NCI-H345 treated with DMSO at 0.1 percent for 48 hours (cell line): ENCODE measurements at regions not wholly inside any gene's neighbourhood (a gene's known extent, or its start where the extent isn't known, plus 50 kb on each side); places are given as distances from the start of the nearest gene placed in this dataset.
"Not testable (repeated sequence)": the region's sequence is repeated elsewhere in the genome, so short reads cannot be mapped to it uniquely, and the experiment has no call there.

Experiments used
- DNase-seq: peaks from one replicate; lab custom pipeline; 2025; ENCODE audit not compliant: unreplicated experiment; lab: John Stamatoyannopoulos, UW

DNA sequence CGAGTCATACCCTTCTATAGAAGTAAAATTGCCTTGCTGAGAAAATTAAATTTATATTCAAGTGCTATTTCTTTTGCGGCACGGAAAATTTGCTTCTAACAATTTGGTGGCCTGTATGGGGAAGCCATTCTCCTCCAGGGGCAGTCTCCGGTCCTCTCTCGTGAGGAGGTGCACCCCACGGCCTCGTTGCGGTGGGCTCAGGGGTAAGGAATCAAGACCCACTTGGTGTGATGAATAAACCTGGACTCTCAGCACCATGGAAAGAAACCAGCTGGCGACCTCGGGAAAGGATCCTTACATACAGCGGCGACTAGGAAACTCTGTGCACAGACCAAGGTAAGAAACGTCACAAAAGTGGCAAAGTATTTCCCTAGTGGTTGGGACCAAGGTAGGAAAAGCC is 252.9 kb downstream of the DPY19L2 start:
- no peak for DNase-seq

GRCh38 chr12:63410197-63410596 is 258.1 kb downstream of the DPY19L2 start:
- DNase-seq, result no peak

DNA sequence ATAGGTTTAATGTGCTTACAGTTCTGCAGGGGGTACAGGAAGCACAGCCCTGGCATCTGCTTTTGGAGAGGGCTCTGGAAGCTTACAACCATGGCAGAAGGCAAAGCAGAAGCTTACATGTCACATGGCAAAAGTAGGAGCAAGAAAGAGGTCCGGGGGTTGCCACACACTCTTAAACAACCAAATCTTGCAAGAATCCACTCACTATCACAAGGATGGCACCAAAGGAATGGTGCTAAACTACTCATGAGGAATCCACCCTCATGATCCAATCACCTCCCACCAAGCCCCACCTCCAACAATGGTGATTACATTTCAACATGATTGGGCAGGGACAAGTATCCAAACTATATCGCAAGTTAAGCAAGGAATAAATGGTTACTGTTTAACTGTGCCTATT is 255.8 kb upstream of the AVPR1A start:
- DNase-seq, result no peak

- no peak for DNase-seq
Measured at GRCh38 chr12:63404611-63405010, 253.6 kb upstream of the AVPR1A start.

- DNase-seq, result no peak
Measured at GRCh38 chr12:63403256-63403655, 252.3 kb upstream of the AVPR1A start.

- peak; percentile 45 for DNase-seq
Measured at GRCh38 chr12:63400718-63401117, 249.7 kb upstream of the AVPR1A start.

DNA sequence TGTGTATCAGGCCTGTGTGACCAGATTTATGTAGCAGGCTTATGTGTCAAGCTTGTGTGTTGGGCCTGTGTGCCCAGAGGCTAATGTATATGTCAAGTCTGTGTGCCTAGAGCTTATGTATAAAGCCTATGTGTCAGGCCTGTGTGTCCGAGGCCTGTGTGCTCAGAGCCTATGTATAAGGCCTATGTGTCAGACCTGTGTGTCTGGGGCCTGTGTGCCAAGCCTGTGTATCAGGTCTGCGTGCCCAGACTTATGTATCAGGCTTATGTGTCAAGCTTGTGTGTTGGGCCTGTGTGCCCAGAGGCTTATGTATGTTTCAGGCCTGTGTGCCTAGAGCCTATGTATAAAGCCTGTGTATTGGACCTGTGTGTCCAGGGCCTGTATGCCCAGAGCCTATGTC is 249.3 kb upstream of the AVPR1A start:
- no peak for DNase-seq

- DNase-seq, result no peak
Measured at GRCh38 chr12:63397807-63398206, 246.8 kb upstream of the AVPR1A start.

DNA sequence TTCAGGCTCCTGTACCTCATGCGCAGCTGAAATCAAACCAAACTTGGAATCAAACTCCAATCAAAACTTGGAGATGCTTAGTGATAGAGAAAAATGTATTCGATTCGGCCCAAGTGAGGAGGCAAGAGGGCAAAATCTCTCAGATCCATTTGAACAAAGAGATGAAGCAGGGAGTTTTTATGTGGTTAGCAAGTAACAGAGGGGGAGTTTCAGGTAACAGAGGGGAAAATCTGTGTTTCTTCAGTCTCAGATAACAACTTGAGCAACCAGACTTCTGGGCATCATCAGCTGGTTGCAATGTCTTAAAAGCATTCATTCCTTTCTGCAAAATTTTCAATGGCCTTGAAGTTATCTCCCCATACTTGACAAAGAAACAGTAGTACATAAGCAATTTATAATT is 245.1 kb upstream of the AVPR1A start:
- DNase-seq, result no peak

DNA sequence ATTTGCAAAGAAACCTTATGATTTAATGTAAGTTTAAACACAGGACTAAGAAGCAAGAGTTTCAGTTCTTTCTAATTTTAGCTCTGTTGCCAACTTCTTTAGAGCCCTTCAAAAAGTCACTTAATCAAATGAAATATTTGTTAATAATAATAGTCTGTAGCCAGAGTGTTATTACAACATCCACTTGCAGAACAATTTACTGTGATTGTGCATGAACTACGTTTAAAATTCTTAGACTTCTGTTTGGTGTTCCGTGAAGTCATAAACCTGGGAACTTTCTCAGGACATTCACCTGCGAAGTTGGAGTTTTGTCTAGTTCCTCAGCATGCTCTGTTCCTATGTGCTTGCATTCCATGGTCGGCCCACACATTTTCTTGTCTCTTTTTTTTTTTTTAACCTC is 244.0 kb upstream of the AVPR1A start:
- DNase-seq, result no peak

- no peak for DNase-seq
Measured at GRCh38 chr12:63394349-63394748, 243.3 kb upstream of the AVPR1A start.

- DNase-seq, result no peak
Measured at GRCh38 chr12:63389211-63389610, 238.2 kb upstream of the AVPR1A start.

DNA sequence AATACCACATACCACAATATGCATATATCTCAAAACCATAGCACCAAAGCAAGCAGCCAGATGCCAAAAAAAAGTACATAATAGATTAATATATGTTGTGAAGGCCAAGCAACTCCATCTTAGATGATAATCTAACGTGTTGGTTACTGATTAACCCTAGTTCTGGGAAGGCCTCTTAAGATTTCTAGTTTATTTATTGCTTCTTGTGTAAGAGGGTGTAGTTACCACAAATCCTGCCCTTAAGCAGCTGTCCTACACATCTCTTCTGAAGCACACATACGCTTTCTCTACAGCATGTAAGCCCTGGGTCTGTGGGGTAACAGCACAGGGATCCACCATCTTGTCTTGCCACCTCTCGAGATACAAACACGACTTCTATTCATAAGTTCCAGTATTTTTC is 236.8 kb upstream of the AVPR1A start:
- no peak for DNase-seq

DNA sequence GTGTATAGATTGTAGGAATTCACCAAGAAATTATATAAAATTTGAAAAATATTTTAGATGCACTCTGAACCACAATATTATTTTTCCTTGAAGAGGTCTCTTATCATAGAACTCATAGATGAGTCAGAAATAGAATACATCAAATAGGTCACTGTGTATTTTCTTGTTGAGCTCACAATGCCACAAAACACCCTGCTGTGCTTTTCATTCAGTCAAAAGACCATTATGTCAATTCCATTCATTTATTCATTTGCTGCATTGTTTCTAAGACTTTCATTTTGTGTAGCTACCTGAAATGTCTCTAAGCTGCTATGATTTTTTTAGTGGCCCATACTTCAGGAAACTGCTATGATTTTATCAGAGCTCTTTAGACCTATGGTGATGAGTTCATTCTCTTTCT is 231.9 kb upstream of the AVPR1A start:
- no peak for DNase-seq

DNA sequence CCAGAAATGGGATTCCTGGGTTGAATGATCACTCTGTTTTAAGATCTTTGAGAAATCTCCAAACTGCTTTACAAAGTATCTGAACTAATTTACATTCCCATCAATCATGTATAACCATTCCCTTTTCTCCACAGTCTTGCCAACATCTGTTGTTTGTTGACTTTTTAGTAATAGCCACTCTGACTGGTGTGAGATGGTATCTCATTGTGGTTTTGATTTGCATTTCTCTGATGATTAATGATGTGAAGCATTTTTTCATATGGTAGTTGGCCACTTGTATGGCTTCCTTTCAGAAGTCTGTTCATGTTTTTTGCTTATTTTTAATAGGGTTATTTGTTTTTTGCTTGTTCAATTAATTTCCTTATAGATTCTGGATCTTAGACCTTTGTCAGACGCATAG is 211.8 kb upstream of the AVPR1A start:
- DNase-seq, result no peak

GRCh38 chr12:63362166-63362565 is 211.2 kb upstream of the AVPR1A start:
- DNase-seq, result no peak

DNA sequence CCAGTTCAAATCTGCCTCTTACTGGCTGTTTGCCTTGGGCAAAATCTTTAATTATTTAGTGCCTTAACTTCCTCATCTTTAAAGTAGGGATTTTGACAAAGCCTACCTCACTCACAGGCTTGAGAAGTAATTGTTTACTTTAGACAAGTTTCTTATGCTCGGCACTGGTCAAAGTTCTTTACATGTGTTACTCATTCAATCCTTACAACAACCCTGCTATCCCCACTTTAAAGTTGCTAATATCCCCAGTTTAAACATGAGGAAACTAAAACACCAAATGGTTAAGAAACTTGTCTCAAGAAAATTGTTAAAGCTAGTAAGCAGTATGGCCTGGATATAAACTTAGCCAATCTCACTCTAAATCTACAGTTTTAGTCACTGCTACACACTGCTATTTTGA is 204.0 kb upstream of the AVPR1A start:
- DNase-seq, result no peak

DNA sequence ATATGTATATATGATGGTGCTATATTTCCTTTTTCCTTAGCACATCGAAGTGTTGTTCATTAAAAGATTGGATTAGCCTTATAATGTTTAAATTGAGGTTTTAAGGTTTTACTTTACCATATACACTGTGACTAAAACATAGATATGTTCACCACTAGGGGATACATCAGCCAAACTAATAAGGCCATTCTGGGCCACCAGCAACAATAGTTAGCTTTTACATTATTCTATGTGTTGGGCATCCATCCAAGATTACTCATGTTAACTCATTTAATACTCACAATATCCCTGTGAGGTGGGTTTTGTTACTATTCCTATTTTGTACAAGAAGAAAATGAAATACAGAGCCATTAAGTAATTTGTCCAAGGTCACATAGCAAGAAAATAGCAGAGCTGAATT is 202.6 kb upstream of the AVPR1A start:
- DNase-seq, result no peak

GRCh38 chr12:63351370-63351769 is 200.4 kb upstream of the AVPR1A start:
- DNase-seq, result no peak

DNA sequence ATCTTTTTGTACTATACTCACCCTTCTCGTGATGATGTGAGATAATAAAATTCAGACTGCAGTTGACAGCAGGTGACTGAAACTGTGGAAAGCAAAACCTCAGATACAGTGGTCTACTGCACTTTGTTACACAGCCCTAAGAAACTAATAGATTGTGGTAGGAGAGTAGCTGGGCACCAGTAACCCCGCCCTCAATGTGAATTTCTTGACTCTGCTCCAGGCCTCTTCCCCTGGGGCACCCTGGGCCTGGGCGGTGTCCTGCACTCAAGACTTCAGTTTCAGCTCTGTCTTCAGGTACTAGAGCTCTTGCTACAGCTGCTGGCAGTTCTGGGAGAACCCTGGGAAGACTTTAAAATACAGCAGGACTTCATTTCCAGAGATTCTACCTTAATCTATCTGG is 197.6 kb upstream of the AVPR1A start:
- DNase-seq, result no peak

DNA sequence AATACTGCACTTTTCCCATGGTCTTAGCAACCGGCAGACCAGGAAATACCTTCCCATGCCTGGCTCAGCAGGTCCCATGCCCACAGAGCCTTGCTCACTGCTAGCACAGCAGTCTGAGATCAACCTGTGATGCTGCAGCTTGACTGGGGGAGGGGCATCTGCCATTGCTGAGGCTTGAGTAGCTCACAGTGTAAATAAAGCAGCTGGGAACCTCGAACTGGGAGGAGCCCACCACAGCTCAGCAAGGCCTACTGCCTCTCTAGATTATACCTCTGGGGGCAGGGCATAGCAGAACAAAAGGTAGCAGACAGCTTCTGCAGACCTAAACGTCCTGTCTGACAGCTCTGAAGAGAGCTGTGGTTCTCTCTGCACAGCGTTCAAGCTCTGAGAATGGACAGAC is 186.2 kb upstream of the AVPR1A start:
- DNase-seq, result not testable (repeated sequence)

DNA sequence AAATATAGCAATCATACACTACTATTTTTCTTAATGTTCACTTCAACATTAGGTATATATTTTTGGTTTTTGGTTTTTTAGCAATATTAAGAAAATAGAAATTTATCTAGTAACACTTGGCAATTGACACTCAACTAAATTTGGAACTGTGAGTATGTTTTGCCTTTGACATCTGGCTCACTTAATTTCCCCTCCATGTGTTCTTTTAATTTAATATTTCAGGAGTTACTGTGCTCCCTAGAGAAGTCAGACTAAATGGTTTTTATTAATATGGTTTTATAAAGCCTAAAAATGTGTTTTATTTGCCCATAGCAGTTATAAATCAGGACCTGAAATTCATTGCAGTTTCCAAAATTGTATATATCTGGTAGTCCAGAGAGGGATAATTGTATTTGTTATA is 175.3 kb upstream of the AVPR1A start:
- no peak for DNase-seq

GRCh38 chr12:63325757-63326156 is 174.8 kb upstream of the AVPR1A start:
- no peak for DNase-seq

DNA sequence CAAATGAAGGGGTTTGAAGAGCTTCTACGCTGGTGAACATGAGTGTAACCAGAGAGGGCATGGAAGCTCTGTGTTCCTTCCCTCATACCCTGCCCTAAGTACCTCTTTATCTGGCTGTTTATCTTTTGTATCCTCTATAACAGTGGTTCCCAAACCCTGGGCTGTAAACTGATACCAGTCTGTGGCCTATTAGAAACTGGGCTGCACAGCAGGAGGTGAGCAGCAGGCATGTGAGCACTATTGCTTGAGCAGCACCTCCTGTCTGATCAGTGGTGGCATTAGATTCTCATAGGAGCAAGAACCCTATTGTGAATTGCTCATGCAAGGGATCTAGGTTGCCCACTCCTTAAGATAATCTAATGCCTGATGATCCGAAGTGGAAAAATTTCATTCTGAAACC is 172.9 kb upstream of the AVPR1A start:
- no peak for DNase-seq
